Psoas muscle (tissue), 7 donors: ENCODE measurements at regions not wholly inside any gene's neighbourhood (a gene's known extent, or its start where the extent isn't known, plus 50 kb on each side); places are given as distances from the start of the nearest gene placed in this dataset.

Experiments
- ATAC-seq, 4 donors: fragments of 200-7000 bp; cut with Tn5 transposase; one replicate each; pipeline ENCODE4 v1.9.1; 2020; ENCODE audit warnings: moderate library complexity in 3 of 4, mild to moderate bottlenecking in 2 of 4
- DNase-seq, 2 donors: peaks; one replicate each; pipeline ENCODE4 v3.0.0-alpha.2; 2020
- H3K27ac ChIP-seq: fragments of 200-600 bp; one replicate; pipeline ENCODE4 v1.8.0; 2022
- H3K27me3 ChIP-seq, 3 donors: fragments of 200-600 bp in 1 of 3; one replicate each; pipeline versions ENCODE4 v1.6.1 to v1.8.0; 2013 to 2022; ENCODE audit warnings: low read length in 2 of 3, mild to moderate bottlenecking in 2 of 3, moderate library complexity in 1 of 3; ENCODE audit not compliant: insufficient read depth in 3 of 3
- H3K36me3 ChIP-seq, 2 donors: fragments of 200-600 bp in 1 of 2; one replicate each; pipeline versions ENCODE4 v1.6.1 to v1.8.0; 2013 to 2022; ENCODE audit warnings: low read depth in 1 of 2, mild to moderate bottlenecking in 1 of 2, moderate library complexity in 1 of 2; ENCODE audit not compliant: insufficient read depth in 1 of 2
- H3K4me1 ChIP-seq: fragments of 200-600 bp; one replicate; pipeline ENCODE4 v1.8.0; 2022
- H3K4me3 ChIP-seq: fragments of 200-600 bp; one replicate; pipeline ENCODE4 v1.8.0; 2022; ENCODE audit warnings: mild to moderate bottlenecking
- H3K9me3 ChIP-seq: fragments of 200-600 bp; one replicate; pipeline ENCODE4 v1.8.0; 2022
- WGBS, 3 donors: extraction: QIAGEN DNeasy Blood & Tissue Kit; methylation state at CpG; one replicate each; pipeline versions ENCODE4 v1.1.6 to v1.1.7; 2013; 5-methylcytosine and 5-hydroxymethylcytosine counted together
- intact Hi-C, 2 donors: fragments of 100-400 bp; cut with DNase I; formaldehyde crosslinking; loops; one replicate each; pipeline versions ENCODE4 v1.11.0 to v1.14.2; 2022
- TF ChIP-seq, protein P1 (sequence below): fragments of 200-600 bp; IDR thresholded peaks from one replicate; pipeline ENCODE4 v1.8.0; 2022; ENCODE audit warnings: antibody characterized with exemption
- donor health status: healthy with polysubstance abuse.
- donor health status: DM: no; HTN: no; CAD: no; lungs with moderate emphysema.
- donor health status: Bipolar disorder and iron deficiency.
- donor health status: healthy.
- donor health status: DM: yes; HTN: yes; CAD: no.
- donor health status: DM: no; HTN: no; CAD: no.
- donor health status: DM: yes; HTN: yes; CAD: no.

DNA sequence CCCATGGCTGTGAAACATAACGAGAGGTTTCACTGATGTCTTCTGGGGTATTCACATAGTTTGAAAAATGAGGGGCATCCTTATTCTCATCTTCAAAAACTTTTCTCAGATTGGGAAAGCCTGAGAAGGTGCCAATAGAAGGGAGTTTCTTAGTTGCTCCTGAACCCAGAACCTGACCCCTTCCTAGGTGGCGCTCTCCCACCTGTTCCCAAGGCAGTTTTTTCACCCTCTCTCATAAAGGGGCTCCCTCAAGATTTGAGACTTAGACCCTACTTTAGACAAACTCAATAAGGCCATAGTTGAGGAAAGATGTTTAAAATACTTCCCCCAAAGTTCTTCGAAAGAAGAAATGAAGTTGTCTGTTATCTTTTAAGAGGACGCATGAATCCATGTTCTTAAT, 142.2 kb downstream of the FGF9 start:
- intact Hi-C loops = no loop called here
- H3K9me3 ChIP-seq = no peaks in the 10 kb centered on the region
- 90 to 91% (median 90%) methylated on average over 4 of the region's 4 CpGs for WGBS, 3 donors
- no peaks in the 10 kb centered on the region for H3K36me3 ChIP-seq
- TF ChIP-seq, protein P1, sequence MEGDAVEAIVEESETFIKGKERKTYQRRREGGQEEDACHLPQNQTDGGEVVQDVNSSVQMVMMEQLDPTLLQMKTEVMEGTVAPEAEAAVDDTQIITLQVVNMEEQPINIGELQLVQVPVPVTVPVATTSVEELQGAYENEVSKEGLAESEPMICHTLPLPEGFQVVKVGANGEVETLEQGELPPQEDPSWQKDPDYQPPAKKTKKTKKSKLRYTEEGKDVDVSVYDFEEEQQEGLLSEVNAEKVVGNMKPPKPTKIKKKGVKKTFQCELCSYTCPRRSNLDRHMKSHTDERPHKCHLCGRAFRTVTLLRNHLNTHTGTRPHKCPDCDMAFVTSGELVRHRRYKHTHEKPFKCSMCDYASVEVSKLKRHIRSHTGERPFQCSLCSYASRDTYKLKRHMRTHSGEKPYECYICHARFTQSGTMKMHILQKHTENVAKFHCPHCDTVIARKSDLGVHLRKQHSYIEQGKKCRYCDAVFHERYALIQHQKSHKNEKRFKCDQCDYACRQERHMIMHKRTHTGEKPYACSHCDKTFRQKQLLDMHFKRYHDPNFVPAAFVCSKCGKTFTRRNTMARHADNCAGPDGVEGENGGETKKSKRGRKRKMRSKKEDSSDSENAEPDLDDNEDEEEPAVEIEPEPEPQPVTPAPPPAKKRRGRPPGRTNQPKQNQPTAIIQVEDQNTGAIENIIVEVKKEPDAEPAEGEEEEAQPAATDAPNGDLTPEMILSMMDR = no peak
- no peak overlapping the region for H3K27ac ChIP-seq
- no peaks in the 10 kb centered on the region for H3K4me1 ChIP-seq
- ATAC-seq (no peak), DNase-seq (no peak)
- no peak overlapping the region for H3K4me3 ChIP-seq
- H3K27me3 ChIP-seq = no peaks in the 10 kb centered on the region

DNA sequence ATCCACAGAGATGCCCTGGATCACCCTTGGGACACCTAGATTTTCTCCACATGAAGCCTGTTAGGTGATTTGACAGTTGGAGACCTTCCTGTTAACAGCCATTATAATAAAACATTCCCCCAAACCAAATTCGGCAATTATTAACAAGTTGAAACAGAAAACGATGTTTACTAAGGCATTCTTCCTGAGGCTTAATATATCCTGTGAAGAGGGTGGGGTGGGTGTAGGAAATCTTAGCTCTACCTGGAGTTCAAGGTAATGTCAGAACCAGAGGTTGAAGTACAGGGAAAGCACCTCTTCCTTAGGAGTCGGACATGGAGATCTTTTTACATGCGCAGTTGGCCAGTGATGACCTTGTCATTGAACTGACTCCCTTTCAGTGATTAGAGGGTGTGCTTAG, 143.0 kb downstream of the FGF9 start:
- H3K27me3 ChIP-seq = no peaks in the 10 kb centered on the region
- ATAC-seq (no peak), DNase-seq (no peak)
- no peak overlapping the region for H3K27ac ChIP-seq
- no peaks in the 10 kb centered on the region for H3K9me3 ChIP-seq
- H3K36me3 ChIP-seq = no peaks in the 10 kb centered on the region
- intact Hi-C loops = no loop called here
- H3K4me3 ChIP-seq = no peak overlapping the region
- 69 to 77% (median 75%) methylated on average over 4 of the region's 4 CpGs for WGBS, 3 donors
- TF ChIP-seq, protein P1 = no peak
- H3K4me1 ChIP-seq = no peaks in the 10 kb centered on the region

DNA sequence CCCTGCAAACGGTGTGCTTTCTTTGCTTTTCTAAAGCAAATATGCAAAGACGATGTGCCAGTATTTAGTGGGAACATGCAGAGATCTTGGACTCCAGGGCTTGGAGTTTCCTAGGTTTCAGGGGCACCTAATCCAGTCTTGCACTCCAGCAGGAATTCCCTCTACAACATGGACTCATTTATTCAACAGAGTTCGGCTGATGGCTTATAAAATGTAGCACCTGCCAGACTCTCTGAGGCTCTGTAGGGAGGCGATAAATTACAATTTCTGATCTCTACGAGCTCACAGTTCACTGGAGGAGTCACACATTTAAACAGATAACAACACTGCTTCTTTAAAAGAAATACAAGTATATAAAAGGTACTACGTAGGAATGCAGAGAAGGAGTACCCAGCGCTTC, 143.7 kb downstream of the FGF9 start:
- 70 to 79% (median 78%) methylated on average over 7 of the region's 7 CpGs for WGBS, 3 donors
- DNase-seq = no peak
- ATAC-seq = no peak
- intact Hi-C loops = no loop called here
- H3K27ac ChIP-seq = no peak overlapping the region
- no peaks in the 10 kb centered on the region for H3K9me3 ChIP-seq
- H3K36me3 ChIP-seq = no peaks in the 10 kb centered on the region
- no peaks in the 10 kb centered on the region for H3K4me1 ChIP-seq
- TF ChIP-seq, protein P1 = no peak
- no peak overlapping the region for H3K4me3 ChIP-seq
- H3K27me3 ChIP-seq = no peaks in the 10 kb centered on the region

DNA sequence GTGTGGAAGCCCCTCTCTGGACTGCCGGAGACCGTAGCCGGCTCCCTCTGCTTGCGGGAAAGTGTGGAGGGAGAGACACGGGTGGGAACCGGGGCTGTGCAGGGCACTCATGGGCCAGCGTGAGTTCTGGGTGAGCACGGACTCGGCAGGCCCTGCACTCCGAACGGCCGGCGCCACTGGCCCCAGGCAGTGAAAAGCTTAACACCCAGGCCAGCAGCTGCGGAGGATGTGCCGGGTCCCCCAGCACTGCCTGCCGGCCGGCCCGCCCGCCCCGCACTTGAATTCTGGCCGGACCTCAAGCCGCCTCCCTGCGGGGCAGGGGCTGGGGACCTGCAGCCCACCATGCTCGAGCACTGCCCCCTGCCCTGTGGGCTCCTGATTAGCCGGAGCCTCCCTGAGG, 147.0 kb downstream of the FGF9 start:
- H3K4me3 ChIP-seq = no peak overlapping the region
- H3K27ac ChIP-seq = no peak overlapping the region
- no peaks in the 10 kb centered on the region for H3K27me3 ChIP-seq
- ATAC-seq (no peak), DNase-seq (no peak)
- TF ChIP-seq, protein P1 = no peak
- H3K36me3 ChIP-seq = no peaks in the 10 kb centered on the region
- 96 to 99% (median 97%) methylated on average over 25 of the region's 25 CpGs for WGBS, 3 donors
- intact Hi-C loops = no loop called here
- no peaks in the 10 kb centered on the region for H3K4me1 ChIP-seq
- H3K9me3 ChIP-seq = no peaks in the 10 kb centered on the region

DNA sequence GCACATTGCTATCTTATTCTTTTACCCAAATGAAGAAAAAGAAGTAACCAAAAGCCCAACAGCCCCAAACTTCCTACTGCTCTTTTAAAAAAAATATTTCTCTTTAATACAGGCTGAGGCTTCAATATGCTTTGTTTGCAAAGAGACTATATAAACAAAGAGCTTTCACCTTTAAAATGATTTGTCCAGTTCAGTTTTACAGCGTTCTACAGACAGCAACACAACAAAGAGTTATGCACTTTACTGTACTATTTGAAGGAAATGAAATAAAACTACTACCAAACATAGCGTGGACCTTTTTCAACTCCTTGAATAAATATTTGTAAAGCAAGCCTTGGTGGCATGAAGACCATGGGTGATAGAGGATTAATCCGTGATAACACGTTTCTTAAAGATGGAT, 151.2 kb downstream of the FGF9 start:
- H3K9me3 ChIP-seq = no peaks in the 10 kb centered on the region
- H3K4me3 ChIP-seq = no peak overlapping the region
- H3K36me3 ChIP-seq = no peaks in the 10 kb centered on the region
- intact Hi-C loops = no loop called here
- ATAC-seq (no peak), DNase-seq (no peak)
- no peaks in the 10 kb centered on the region for H3K4me1 ChIP-seq
- TF ChIP-seq, protein P1 = no peak
- H3K27me3 ChIP-seq = no peaks in the 10 kb centered on the region
- H3K27ac ChIP-seq = no peak overlapping the region
- 69 to 73% (median 70%) methylated on average over 4 of the region's 4 CpGs for whole genome bisulfite sequencing, 3 donors
